Activated CD4-positive, alpha-beta T cell treated with anti-CD3 and anti-CD28 coated beads for 36 hours (primary cell): ENCODE measurements at regions not wholly inside any gene's neighbourhood (a gene's known extent, or its start where the extent isn't known, plus 50 kb on each side); places are given as distances from the start of the nearest gene placed in this dataset.
"Not testable (repeated sequence)": the region's sequence is repeated elsewhere in the genome, so short reads cannot be mapped to it uniquely, and the experiment has no call there.

ENCODE experiments used
- ATAC-seq: fragments of 200-7000 bp; cut with Tn5 transposase; one replicate; pipeline ENCODE4 v1.10.0; 2021; ENCODE audit warnings: mild to moderate bottlenecking, moderate library complexity
- CTCF ChIA-PET: fragments of 350-600 bp; sonication (Branson Sonifier 250); formaldehyde crosslinking; loops from one replicate; lab custom pipeline; 2021; ENCODE audit warnings: antibody characterized with exemption; lab: Charles Lee
- POLR2A ChIA-PET: fragments of 350-600 bp; sonication (Branson Sonifier 250); formaldehyde crosslinking; loops from one replicate; lab custom pipeline; 2021; ENCODE audit warnings: antibody characterized with exemption, inconsistent platforms; lab: Charles Lee
- DNase-seq: peaks from one replicate; pipeline ENCODE4 v3.0.0-alpha.2; 2020
- H3K27ac Mint-ChIP-seq: one replicate; pipeline ENCODE4 v1.8.0; 2021; ENCODE audit warnings: mixed read lengths
- H3K27me3 Mint-ChIP-seq: one replicate; pipeline ENCODE4 v1.8.0; 2021; ENCODE audit warnings: mixed read lengths
- H3K36me3 Mint-ChIP-seq: one replicate; pipeline ENCODE4 v1.8.0; 2021; ENCODE audit warnings: low read depth, mixed read lengths
- H3K4me1 Mint-ChIP-seq: one replicate; pipeline ENCODE4 v1.8.0; 2021; ENCODE audit warnings: mixed read lengths
- H3K4me3 Mint-ChIP-seq: one replicate; pipeline ENCODE4 v1.8.0; 2021; ENCODE audit warnings: mild to moderate bottlenecking, moderate library complexity, mixed read lengths
- H3K9me3 Mint-ChIP-seq: one replicate; pipeline ENCODE4 v1.8.0; 2021; ENCODE audit warnings: low read depth, mixed read lengths
- intact Hi-C, 2 experiments: fragments of 100-400 bp; cut with DNase I in 1 of 2; cut with micrococcal nuclease in 1 of 2; formaldehyde crosslinking; loops; one replicate each; pipeline versions ENCODE4 v1.14.2 to v1.15.1; 2022 to 2024; cut with DNase I, micrococcal nuclease

- ATAC-seq (no peak), DNase-seq (no peak)
- Mint-ChIP-seq H3K27ac (no peak overlapping the region), H3K4me1 (no peaks in the 10 kb centered on the region), H3K36me3 (no peaks in the 10 kb centered on the region), H3K4me3 (no peak overlapping the region), H3K9me3 (peaks cover 2% of the 10 kb centered on the region), H3K27me3 (peaks cover 3% of the 10 kb centered on the region)
- POLR2A ChIA-PET: no interaction called here
- intact Hi-C loops: no loop called here
- CTCF ChIA-PET: no interaction called here
Observed at GRCh38 chr21:28299946-28300345, 692.7 kb downstream of the LTN1 start.

- Mint-ChIP-seq H3K27me3 (peaks cover 3% of the 10 kb centered on the region), H3K4me1 (no peaks in the 10 kb centered on the region), H3K9me3 (no peaks in the 10 kb centered on the region), H3K4me3 (no peak overlapping the region), H3K36me3 (no peaks in the 10 kb centered on the region), H3K27ac (no peak overlapping the region)
- DNase-seq (no peak), ATAC-seq (no peak)
- CTCF ChIA-PET: interaction anchor here (0.6 kb wide), 1 partner anchor 149 kb away, joined by 3 read pairs; no protein-coding TSS in a partner anchor
- intact Hi-C loops: no loop called here
- POLR2A ChIA-PET: no interaction called here
Observed at GRCh38 chr21:28298251-28298672, 694.4 kb downstream of the LTN1 start.

GRCh38 chr21:28294051-28294450 is 698.6 kb downstream of the LTN1 start:
- H3K4me3 Mint-ChIP-seq: no peak overlapping the region
- H3K36me3 Mint-ChIP-seq: no peaks in the 10 kb centered on the region
- H3K9me3 Mint-ChIP-seq: peaks cover 10% of the 10 kb centered on the region
- DNase-seq (no peak), ATAC-seq (no peak)
- H3K27ac Mint-ChIP-seq: no peak overlapping the region
- H3K4me1 Mint-ChIP-seq: no peaks in the 10 kb centered on the region
- POLR2A ChIA-PET: interaction anchor here (0.5 kb wide), 1 partner anchor 24 kb away, joined by 4 read pairs; no protein-coding TSS in a partner anchor
- peaks cover 3% of the 10 kb centered on the region for H3K27me3 Mint-ChIP-seq
- CTCF ChIA-PET: no interaction called here
- intact Hi-C loops: no loop called here

GRCh38 chr21:28283641-28284490 is 708.8 kb downstream of the LTN1 start:
- Mint-ChIP-seq H3K9me3 (no peaks in the 10 kb centered on the region), H3K27me3 (no peaks in the 10 kb centered on the region), H3K27ac (no peak overlapping the region), H3K4me1 (no peaks in the 10 kb centered on the region), H3K4me3 (no peak overlapping the region), H3K36me3 (no peaks in the 10 kb centered on the region)
- ChIA-PET CTCF (no interaction called here), POLR2A (no interaction called here)
- intact Hi-C loops: no loop called here
- DNase-seq: no peak
- ATAC-seq: no peak

- ChIA-PET CTCF (no interaction called here), POLR2A (no interaction called here)
- Mint-ChIP-seq H3K27ac (no peak overlapping the region), H3K4me3 (no peak overlapping the region), H3K36me3 (no peaks in the 10 kb centered on the region), H3K27me3 (peaks cover 3% of the 10 kb centered on the region), H3K9me3 (no peaks in the 10 kb centered on the region), H3K4me1 (no peaks in the 10 kb centered on the region)
- intact Hi-C loops: no loop called here
- no peak for DNase-seq
- ATAC-seq: no peak
Observed at GRCh38 chr21:28282833-28283232, 709.8 kb downstream of the LTN1 start.

GRCh38 chr21:28281357-28281756 is 711.3 kb downstream of the LTN1 start:
- H3K27ac Mint-ChIP-seq, H3K36me3 Mint-ChIP-seq, intact Hi-C loops, H3K4me3 Mint-ChIP-seq, H3K27me3 Mint-ChIP-seq, H3K9me3 Mint-ChIP-seq, POLR2A ChIA-PET, DNase-seq, H3K4me1 Mint-ChIP-seq, ATAC-seq: not testable (repeated sequence)
- CTCF ChIA-PET: interaction anchor here (1.3 kb wide), 1 partner anchor 464 kb away, joined by 4 read pairs; no protein-coding TSS in a partner anchor

GRCh38 chr21:28280611-28281010 is 712.1 kb downstream of the LTN1 start:
- H3K27me3 Mint-ChIP-seq: peaks cover 5% of the 10 kb centered on the region
- DNase-seq: no peak

GRCh38 chr21:28277324-28277723 is 715.4 kb downstream of the LTN1 start:
- Mint-ChIP-seq H3K27me3 (peaks cover 5% of the 10 kb centered on the region), H3K36me3 (no peaks in the 10 kb centered on the region), H3K9me3 (no peaks in the 10 kb centered on the region), H3K4me3 (no peak overlapping the region), H3K4me1 (no peaks in the 10 kb centered on the region), H3K27ac (no peak overlapping the region)
- ChIA-PET CTCF (no interaction called here), POLR2A (no interaction called here)
- ATAC-seq (no peak), DNase-seq (no peak)
- intact Hi-C loops: no loop called here

More at GRCh38 chr21:28280611-28281010, 712.1 kb downstream of the LTN1 start:
- no peak for ATAC-seq
- Mint-ChIP-seq H3K27ac (no peak overlapping the region), H3K9me3 (no peaks in the 10 kb centered on the region), H3K36me3 (no peaks in the 10 kb centered on the region), H3K4me1 (no peaks in the 10 kb centered on the region), H3K4me3 (no peak overlapping the region)
- ChIA-PET CTCF (no interaction called here), POLR2A (no interaction called here)
- intact Hi-C loops: no loop called here

- H3K4me3 Mint-ChIP-seq: no peak overlapping the region
- no peak for DNase-seq
- no peak overlapping the region for H3K27ac Mint-ChIP-seq
- H3K36me3 Mint-ChIP-seq: no peaks in the 10 kb centered on the region
- ATAC-seq: no peak
- intact Hi-C loops: no loop called here
- H3K9me3 Mint-ChIP-seq: no peaks in the 10 kb centered on the region
- ChIA-PET POLR2A (interaction anchor here (0.6 kb wide), 1 partner anchor 1838 kb away, joined by 7 read pairs; no protein-coding TSS in a partner anchor), CTCF (interaction anchor here (0.5 kb wide), 1 partner anchor 160 kb away, joined by 3 read pairs; no protein-coding TSS in a partner anchor)
- H3K4me1 Mint-ChIP-seq: no peaks in the 10 kb centered on the region
- H3K27me3 Mint-ChIP-seq: no peaks in the 10 kb centered on the region
Observed at GRCh38 chr21:28272272-28272992, 720.2 kb downstream of the LTN1 start.

GRCh38 chr21:28269173-28269572 is 723.5 kb downstream of the LTN1 start:
- no peaks in the 10 kb centered on the region for H3K27me3 Mint-ChIP-seq

GRCh38 chr21:28268685-28269084 is 724.0 kb downstream of the LTN1 start:
- POLR2A ChIA-PET: no interaction called here
- DNase-seq: no peak
- intact Hi-C loops: no loop called here
- Mint-ChIP-seq H3K9me3 (no peaks in the 10 kb centered on the region), H3K4me1 (no peaks in the 10 kb centered on the region), H3K4me3 (no peak overlapping the region), H3K27ac (no peak overlapping the region), H3K36me3 (no peaks in the 10 kb centered on the region), H3K27me3 (no peaks in the 10 kb centered on the region)
- CTCF ChIA-PET: no interaction called here
- no peak for ATAC-seq

More at GRCh38 chr21:28269173-28269572, 723.5 kb downstream of the LTN1 start:
- ChIA-PET CTCF (no interaction called here), POLR2A (no interaction called here)
- Mint-ChIP-seq H3K9me3 (no peaks in the 10 kb centered on the region), H3K4me3 (no peak overlapping the region), H3K36me3 (no peaks in the 10 kb centered on the region), H3K4me1 (no peaks in the 10 kb centered on the region), H3K27ac (no peak overlapping the region)
- DNase-seq (no peak), ATAC-seq (no peak)
- intact Hi-C loops: no loop called here
